Neural cell (in vitro differentiated cells): ENCODE measurements at regions not wholly inside any gene's neighbourhood (a gene's known extent, or its start where the extent isn't known, plus 50 kb on each side); places are given as distances from the start of the nearest gene placed in this dataset.

ENCODE experiments used
- H2AFZ ChIP-seq: fragments of 200-600, 300-800 bp; sonication (generic), shearing (Covaris generic); 2 replicates; pipeline ENCODE4 v1.6.0; 2014; ENCODE audit warnings: low read depth, mild to moderate bottlenecking, antibody characterized with exemption, low read length, moderate library complexity
- H3F3A ChIP-seq: fragments of 200-600 bp; shearing (Covaris generic); 2 replicates; pipeline ENCODE4 v1.6.1; 2016; ENCODE audit warnings: mild to moderate bottlenecking, moderate library complexity, mixed read lengths, antibody characterized with exemption, low read length; ENCODE audit not compliant: insufficient read depth, poor library complexity, severe bottlenecking
- H3K27ac ChIP-seq: fragments of 200-600, 300-800 bp; sonication (generic), shearing (Covaris generic); 2 replicates; pipeline ENCODE4 v1.5.1; 2014; ENCODE audit warnings: mild to moderate bottlenecking, low read length, moderate library complexity
- H3K27me3 ChIP-seq: fragments of 300-800, 200-600 bp; sonication (generic), shearing (Covaris generic); 2 replicates; pipeline ENCODE4 v1.6.0; 2014; ENCODE audit warnings: mild to moderate bottlenecking, low read depth, low read length, moderate library complexity; ENCODE audit not compliant: insufficient read depth
- H3K36me3 ChIP-seq: fragments of 300-800, 200-600 bp; sonication (generic), shearing (Covaris generic); 2 replicates; pipeline ENCODE4 v1.5.1; 2014; ENCODE audit warnings: mild to moderate bottlenecking, antibody characterized with exemption, low read length, moderate library complexity; ENCODE audit not compliant: insufficient read depth
- H3K4me2 ChIP-seq: fragments of 300-800, 200-600 bp; sonication (generic), shearing (Covaris generic); 2 replicates; pipeline ENCODE4 v1.6.0; 2014; ENCODE audit warnings: mild to moderate bottlenecking, low read length
- H3K4me3 ChIP-seq: fragments of 300-800, 200-600 bp; sonication (generic), shearing (Covaris generic); 2 replicates; pipeline ENCODE4 v1.5.1; 2014; ENCODE audit warnings: mild to moderate bottlenecking, low read length, moderate library complexity
- H3K79me2 ChIP-seq: fragments of 200-600 bp; shearing (Covaris generic); replicated peaks from 2 replicates; pipeline ENCODE4 v1.6.0; 2014; ENCODE audit warnings: mild to moderate bottlenecking, low read length, moderate library complexity; ENCODE audit not compliant: insufficient read depth
- H3K9ac ChIP-seq: fragments of 300-800, 200-600 bp; sonication (generic), shearing (Covaris generic); 2 replicates; pipeline ENCODE4 v1.6.1; 2016; ENCODE audit warnings: mild to moderate bottlenecking, low read length, mixed read lengths
- H3K9me2 ChIP-seq: fragments of 200-600 bp; shearing (Covaris generic); 2 replicates; pipeline ENCODE4 v1.6.1; 2016; ENCODE audit warnings: mild to moderate bottlenecking, low read length, mixed read lengths; ENCODE audit not compliant: insufficient read depth
- H3K9me3 ChIP-seq: fragments of 200-600, 300-800 bp; sonication (generic), shearing (Covaris generic); 2 replicates; pipeline ENCODE4 v1.6.1; 2016; ENCODE audit warnings: mild to moderate bottlenecking, mixed run types, low read length, moderate library complexity, mixed read lengths
- H4K20me1 ChIP-seq: fragments of 200-600 bp; shearing (Covaris generic); 2 replicates; pipeline ENCODE4 v1.6.1; 2016; ENCODE audit warnings: mild to moderate bottlenecking, mixed run types; ENCODE audit not compliant: insufficient read depth
- EP300 ChIP-seq: fragments of 450-650 bp; conservative IDR thresholded peaks from 2 replicates; pipeline ENCODE4 v1.6.1; 2014; ENCODE audit warnings: antibody characterized with exemption, mild to moderate bottlenecking, moderate library complexity; ENCODE audit not compliant: poor library complexity, severe bottlenecking
- EZH2 ChIP-seq: fragments of 200-600, 300-800 bp; shearing (Covaris generic), sonication (generic); IDR thresholded peaks from 2 replicates; pipeline ENCODE4 v1.6.1; 2014; ENCODE audit warnings: antibody characterized with exemption, low read length, borderline replicate concordance, mild to moderate bottlenecking; ENCODE audit not compliant: insufficient read depth, poor library complexity, severe bottlenecking
- MXI1 ChIP-seq: fragments of 450-650 bp; conservative IDR thresholded peaks from 2 replicates; pipeline ENCODE4 v1.6.1; 2014; ENCODE audit warnings: antibody characterized with exemption, mild to moderate bottlenecking; ENCODE audit not compliant: poor library complexity, severe bottlenecking
- POLR2AphosphoS5 ChIP-seq: IDR thresholded peaks from 2 replicates; pipeline ENCODE4 v1.6.1; 2012
- RAD21 ChIP-seq: fragments of 450-650 bp; conservative IDR thresholded peaks from 2 replicates; pipeline ENCODE4 v1.6.1; 2014; ENCODE audit warnings: antibody characterized with exemption, mild to moderate bottlenecking, moderate library complexity
- SMC3 ChIP-seq: fragments of 450-650 bp; conservative IDR thresholded peaks from 2 replicates; pipeline ENCODE4 v1.6.1; 2014; ENCODE audit warnings: antibody characterized with exemption, mild to moderate bottlenecking, moderate library complexity; ENCODE audit not compliant: poor library complexity
- TAF1 ChIP-seq: IDR thresholded peaks from 2 replicates; pipeline ENCODE4 v1.6.1; 2012; ENCODE audit warnings: low read depth
- TF ChIP-seq, protein P1 (sequence below): IDR thresholded peaks from 2 replicates; pipeline ENCODE4 v1.6.1; 2012; ENCODE audit warnings: borderline replicate concordance
- TF ChIP-seq, protein P2 (sequence below): fragments of 450-650 bp; IDR thresholded peaks from 2 replicates; pipeline ENCODE4 v1.5.1; 2014; ENCODE audit warnings: antibody characterized with exemption, mild to moderate bottlenecking, moderate library complexity; ENCODE audit not compliant: poor library complexity, severe bottlenecking

DNA sequence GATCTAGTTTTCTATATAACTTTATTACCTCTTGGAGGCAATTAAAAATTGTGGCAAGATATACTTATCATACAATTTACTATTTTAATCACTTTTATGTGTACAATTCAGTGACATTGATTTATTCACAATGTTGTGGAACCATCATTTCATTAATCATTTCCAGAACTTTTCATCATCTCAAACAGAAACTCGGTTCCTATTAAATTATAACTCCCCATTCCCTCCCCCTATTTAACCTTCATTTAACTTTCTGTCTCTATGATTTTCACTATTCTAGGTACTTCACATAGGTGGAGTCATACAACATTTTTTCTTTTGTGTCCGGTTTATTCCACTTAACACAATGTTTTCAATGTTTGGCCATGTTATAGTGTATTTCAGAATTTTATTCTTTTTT lies 252.8 kb downstream of the REEP3 start:
- TF ChIP-seq MXI1: no peak
- TF ChIP-seq RAD21: no peak
- TF ChIP-seq EP300: no peak
- TF ChIP-seq TAF1: no peak
- TF ChIP-seq, protein P1, sequence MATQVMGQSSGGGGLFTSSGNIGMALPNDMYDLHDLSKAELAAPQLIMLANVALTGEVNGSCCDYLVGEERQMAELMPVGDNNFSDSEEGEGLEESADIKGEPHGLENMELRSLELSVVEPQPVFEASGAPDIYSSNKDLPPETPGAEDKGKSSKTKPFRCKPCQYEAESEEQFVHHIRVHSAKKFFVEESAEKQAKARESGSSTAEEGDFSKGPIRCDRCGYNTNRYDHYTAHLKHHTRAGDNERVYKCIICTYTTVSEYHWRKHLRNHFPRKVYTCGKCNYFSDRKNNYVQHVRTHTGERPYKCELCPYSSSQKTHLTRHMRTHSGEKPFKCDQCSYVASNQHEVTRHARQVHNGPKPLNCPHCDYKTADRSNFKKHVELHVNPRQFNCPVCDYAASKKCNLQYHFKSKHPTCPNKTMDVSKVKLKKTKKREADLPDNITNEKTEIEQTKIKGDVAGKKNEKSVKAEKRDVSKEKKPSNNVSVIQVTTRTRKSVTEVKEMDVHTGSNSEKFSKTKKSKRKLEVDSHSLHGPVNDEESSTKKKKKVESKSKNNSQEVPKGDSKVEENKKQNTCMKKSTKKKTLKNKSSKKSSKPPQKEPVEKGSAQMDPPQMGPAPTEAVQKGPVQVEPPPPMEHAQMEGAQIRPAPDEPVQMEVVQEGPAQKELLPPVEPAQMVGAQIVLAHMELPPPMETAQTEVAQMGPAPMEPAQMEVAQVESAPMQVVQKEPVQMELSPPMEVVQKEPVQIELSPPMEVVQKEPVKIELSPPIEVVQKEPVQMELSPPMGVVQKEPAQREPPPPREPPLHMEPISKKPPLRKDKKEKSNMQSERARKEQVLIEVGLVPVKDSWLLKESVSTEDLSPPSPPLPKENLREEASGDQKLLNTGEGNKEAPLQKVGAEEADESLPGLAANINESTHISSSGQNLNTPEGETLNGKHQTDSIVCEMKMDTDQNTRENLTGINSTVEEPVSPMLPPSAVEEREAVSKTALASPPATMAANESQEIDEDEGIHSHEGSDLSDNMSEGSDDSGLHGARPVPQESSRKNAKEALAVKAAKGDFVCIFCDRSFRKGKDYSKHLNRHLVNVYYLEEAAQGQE: no peak
- no peak for TF ChIP-seq SMC3
- TF ChIP-seq POLR2AphosphoS5: no peak
- TF ChIP-seq, protein P2, sequence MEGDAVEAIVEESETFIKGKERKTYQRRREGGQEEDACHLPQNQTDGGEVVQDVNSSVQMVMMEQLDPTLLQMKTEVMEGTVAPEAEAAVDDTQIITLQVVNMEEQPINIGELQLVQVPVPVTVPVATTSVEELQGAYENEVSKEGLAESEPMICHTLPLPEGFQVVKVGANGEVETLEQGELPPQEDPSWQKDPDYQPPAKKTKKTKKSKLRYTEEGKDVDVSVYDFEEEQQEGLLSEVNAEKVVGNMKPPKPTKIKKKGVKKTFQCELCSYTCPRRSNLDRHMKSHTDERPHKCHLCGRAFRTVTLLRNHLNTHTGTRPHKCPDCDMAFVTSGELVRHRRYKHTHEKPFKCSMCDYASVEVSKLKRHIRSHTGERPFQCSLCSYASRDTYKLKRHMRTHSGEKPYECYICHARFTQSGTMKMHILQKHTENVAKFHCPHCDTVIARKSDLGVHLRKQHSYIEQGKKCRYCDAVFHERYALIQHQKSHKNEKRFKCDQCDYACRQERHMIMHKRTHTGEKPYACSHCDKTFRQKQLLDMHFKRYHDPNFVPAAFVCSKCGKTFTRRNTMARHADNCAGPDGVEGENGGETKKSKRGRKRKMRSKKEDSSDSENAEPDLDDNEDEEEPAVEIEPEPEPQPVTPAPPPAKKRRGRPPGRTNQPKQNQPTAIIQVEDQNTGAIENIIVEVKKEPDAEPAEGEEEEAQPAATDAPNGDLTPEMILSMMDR: no peak
- TF ChIP-seq EZH2: no peak
- no peaks in the 10 kb centered on the region for H3K9me2 ChIP-seq
- no peaks in the 10 kb centered on the region for H3K27me3 ChIP-seq
- no peak overlapping the region for H3K4me2 ChIP-seq
- no peaks in the 10 kb centered on the region for H3K36me3 ChIP-seq
- H3K9me3 ChIP-seq: no peaks in the 10 kb centered on the region
- H3K79me2 ChIP-seq: no peaks in the 10 kb centered on the region
- no peak overlapping the region for H2AFZ ChIP-seq
- H3K4me3 ChIP-seq: no peak overlapping the region
- H3K27ac ChIP-seq: no peak overlapping the region
- no peaks in the 10 kb centered on the region for H3F3A ChIP-seq
- H3K9ac ChIP-seq: no peak overlapping the region
- H4K20me1 ChIP-seq: no peaks in the 10 kb centered on the region

DNA sequence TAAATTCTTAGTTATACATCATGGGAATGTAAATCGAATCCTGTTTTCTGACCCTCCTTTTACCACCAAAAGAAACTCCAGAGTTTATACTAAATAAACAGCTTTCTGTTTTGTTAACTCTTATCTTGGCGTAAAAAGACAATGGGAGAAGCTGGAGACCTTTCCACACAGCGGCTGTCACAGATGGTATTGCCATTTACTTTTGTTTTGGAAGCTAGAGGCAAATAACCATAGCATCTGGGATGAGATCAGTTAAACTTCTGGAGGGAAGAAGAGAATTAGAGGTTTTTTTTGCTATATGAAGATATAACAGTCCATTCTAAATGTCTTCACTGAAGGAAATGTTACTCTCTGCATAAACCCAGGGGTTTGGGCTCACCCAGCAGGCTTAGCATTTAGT lies 258.9 kb downstream of the REEP3 start:
- no peaks in the 10 kb centered on the region for H3K9me3 ChIP-seq
- no peaks in the 10 kb centered on the region for H3K27me3 ChIP-seq
- H3K9me2 ChIP-seq: no peaks in the 10 kb centered on the region
- no peaks in the 10 kb centered on the region for H3K79me2 ChIP-seq
- H2AFZ ChIP-seq: no peak overlapping the region
- no peaks in the 10 kb centered on the region for H4K20me1 ChIP-seq
- TF ChIP-seq SMC3 (no peak), MXI1 (no peak), RAD21 (no peak), EP300 (no peak), POLR2AphosphoS5 (no peak), TAF1 (no peak), EZH2 (no peak)
- TF ChIP-seq, protein P2: no peak
- TF ChIP-seq, protein P1: no peak
- H3F3A ChIP-seq: no peaks in the 10 kb centered on the region
- H3K9ac ChIP-seq: no peak overlapping the region
- no peaks in the 10 kb centered on the region for H3K36me3 ChIP-seq
- no peak overlapping the region for H3K4me2 ChIP-seq
- H3K27ac ChIP-seq: no peak overlapping the region
- no peak overlapping the region for H3K4me3 ChIP-seq
